HCT116 (cell line): ENCODE measurements at regions not wholly inside any gene's neighbourhood (a gene's known extent, or its start where the extent isn't known, plus 50 kb on each side); places are given as distances from the start of the nearest gene placed in this dataset.

Source experiments
- ATAC-seq: fragments of 200-7000 bp; cut with Tn5 transposase; 2 replicates; pipeline ENCODE4 v1.9.1; 2020; ENCODE audit warnings: mild to moderate bottlenecking, moderate library complexity
- BruUV-seq: library from RNA; stranded (reverse); fragments of 400-500 nt; replicated peaks from 2 replicates; lab custom pipeline; 2021; lab: Mats Ljungman, UMichigan
- CTCF ChIA-PET: fragments of 300-600 bp; sonication (Branson Sonifier 250); formaldehyde crosslinking; loops from one replicate; lab custom pipeline; 2021; ENCODE audit warnings: antibody characterized with exemption; lab: Charles Lee
- POLR2A ChIA-PET: fragments of 300-600, 350-600 bp; sonication (Branson Sonifier 250); formaldehyde crosslinking; loops from one replicate; lab custom pipeline; 2021; ENCODE audit warnings: antibody characterized with exemption; lab: Charles Lee
- RAD21 ChIA-PET, 2 experiments: fragments of 300-600 bp; sonication (Branson Sonifier 250); formaldehyde crosslinking; loops; one replicate each; lab custom pipeline; 2023; ENCODE audit warnings: low total read pairs in 2 of 2; ENCODE audit not compliant: uncharacterized antibody in 2 of 2, unreplicated experiment in 2 of 2, low non-redundant PET in 1 of 2; lab: Charles Lee
- DNase-seq: peaks from one replicate; pipeline ENCODE4 v3.0.0-alpha.2; 2010; ENCODE audit warnings: low read depth, low spot score
- H2AFZ ChIP-seq: fragments of 200-600 bp; shearing (Covaris generic), sonication (generic); 2 replicates; pipeline ENCODE4 v1.6.1; 2017; ENCODE audit warnings: low read depth, mixed run types, mixed read lengths, antibody characterized with exemption, low read length; ENCODE audit not compliant: poor library complexity, severe bottlenecking
- H3K27ac ChIP-seq: 2 replicates; pipeline ENCODE4 v1.5.1; 2012; ENCODE audit warnings: low read depth, low read length
- H3K27me3 ChIP-seq: fragments of 200-600 bp; sonication (generic); 2 replicates; pipeline ENCODE4 v1.6.1; 2016; ENCODE audit warnings: mixed run types, low read length, mixed read lengths; ENCODE audit not compliant: insufficient read depth
- H3K36me3 ChIP-seq, 2 experiments: fragments of 200-500 bp in 1 of 2; fragments of 200-600 bp in 1 of 2; sonication (Bioruptor generic) in 1 of 2; sonication (generic) in 1 of 2; 2 replicates each; pipeline versions ENCODE4 v1.5.1 to v1.6.1; 2014 to 2016; ENCODE audit warnings: low read length in 2 of 2, inconsistent platforms in 1 of 2, mixed read lengths in 1 of 2, mixed run types in 1 of 2; ENCODE audit not compliant: insufficient read depth in 2 of 2, control insufficient read depth in 1 of 2
- H3K4me1 ChIP-seq, 2 experiments: fragments of 200-600 bp in 1 of 2; sonication (generic) in 1 of 2; 2 replicates each; pipeline versions ENCODE4 v1.5.1 to v1.6.1; 2012 to 2017; ENCODE audit warnings: low read length in 2 of 2, inconsistent platforms in 1 of 2, mild to moderate bottlenecking in 1 of 2, mixed read lengths in 1 of 2, mixed run types in 1 of 2, moderate library complexity in 1 of 2; ENCODE audit not compliant: insufficient read depth in 2 of 2, control insufficient read depth in 1 of 2
- H3K4me2 ChIP-seq: fragments of 200-600 bp; sonication (generic); 2 replicates; pipeline ENCODE4 v1.6.1; 2017; ENCODE audit warnings: mixed run types, low read length, mixed read lengths
- H3K4me3 ChIP-seq, 2 experiments: fragments of 200-600 bp in 1 of 2; sonication (generic) in 1 of 2; replicated peaks in 1 of 2; 2 replicates each; pipeline ENCODE4 v1.5.1; 2011 to 2016; ENCODE audit warnings: low read length in 2 of 2, control low read depth in 1 of 2, low read depth in 1 of 2, mild to moderate bottlenecking in 1 of 2, mixed read lengths in 1 of 2, mixed run types in 1 of 2
- H3K79me2 ChIP-seq: fragments of 200-600 bp; sonication (generic); 2 replicates; pipeline ENCODE4 v1.6.1; 2017; ENCODE audit warnings: mild to moderate bottlenecking, mixed run types, low read length, moderate library complexity, mixed read lengths; ENCODE audit not compliant: insufficient read depth
- H3K9ac ChIP-seq: fragments of 200-600 bp; sonication (generic); 2 replicates; pipeline ENCODE4 v1.6.1; 2016; ENCODE audit warnings: low read length, mixed read lengths
- H3K9me2 ChIP-seq: fragments of 200-600 bp; sonication (generic), shearing (Covaris generic); 2 replicates; pipeline ENCODE4 v1.6.1; 2017; ENCODE audit warnings: mixed run types, mild to moderate bottlenecking, moderate library complexity; ENCODE audit not compliant: insufficient read depth
- H3K9me3 ChIP-seq, 2 experiments: fragments of 200-500 bp in 1 of 2; fragments of 200-600 bp in 1 of 2; sonication (Bioruptor generic) in 1 of 2; sonication (generic) in 1 of 2; 2 replicates each; pipeline ENCODE4 v1.6.1; 2014 to 2017; ENCODE audit warnings: low read length in 2 of 2, mixed read lengths in 2 of 2, inconsistent platforms in 1 of 2, low read depth in 1 of 2, mild to moderate bottlenecking in 1 of 2, mixed run types in 1 of 2, moderate library complexity in 1 of 2; ENCODE audit not compliant: control insufficient read depth in 1 of 2, insufficient read depth in 1 of 2
- H4K20me1 ChIP-seq: fragments of 200-600 bp; sonication (generic), shearing (Covaris generic); 2 replicates; pipeline ENCODE4 v1.6.1; 2017; ENCODE audit warnings: mixed run types, mild to moderate bottlenecking, moderate library complexity; ENCODE audit not compliant: insufficient read depth
- CBX3 ChIP-seq: IDR thresholded peaks from 2 replicates; pipeline ENCODE4 v1.6.1; 2012; ENCODE audit warnings: low read depth
- EGR1 ChIP-seq: IDR thresholded peaks from 2 replicates; pipeline ENCODE4 v1.6.1; 2012; ENCODE audit warnings: low read depth
- EZH2phosphoT487 ChIP-seq: fragments of 200-600 bp; IDR thresholded peaks from 2 replicates; pipeline ENCODE4 v1.6.1; 2018; ENCODE audit warnings: antibody characterized with exemption, borderline replicate concordance
- FOSL1 ChIP-seq: IDR thresholded peaks from 2 replicates; pipeline ENCODE4 v1.6.1; 2012; ENCODE audit warnings: low read depth
- MAX ChIP-seq: IDR thresholded peaks from 2 replicates; pipeline ENCODE4 v1.6.1; 2012
- POLR2A ChIP-seq: IDR thresholded peaks from 2 replicates; pipeline ENCODE4 v1.7.0; 2011; ENCODE audit warnings: borderline replicate concordance; ENCODE audit not compliant: insufficient read depth, insufficient read length; ENCODE audit errors: extremely low read depth
- RAD21 ChIP-seq: IDR thresholded peaks from 2 replicates; pipeline ENCODE4 v1.6.1; 2012; ENCODE audit warnings: low read depth, mild to moderate bottlenecking
- SP1 ChIP-seq: IDR thresholded peaks from 2 replicates; pipeline ENCODE4 v1.6.1; 2012; ENCODE audit warnings: low read depth
- SRF ChIP-seq: IDR thresholded peaks from 2 replicates; pipeline ENCODE4 v1.6.1; 2012; ENCODE audit warnings: low read depth
- TCF7L2 ChIP-seq: IDR thresholded peaks from 2 replicates; pipeline ENCODE4 v1.7.0; 2011; ENCODE audit warnings: borderline replicate concordance, inconsistent platforms; ENCODE audit not compliant: insufficient read depth, insufficient read length; ENCODE audit errors: extremely low read depth
- YY1 ChIP-seq: IDR thresholded peaks from 2 replicates; pipeline ENCODE4 v1.6.1; 2011; ENCODE audit warnings: low read length, low read depth, moderate library complexity, mild to moderate bottlenecking; ENCODE audit not compliant: insufficient replicate concordance; ENCODE audit errors: extremely low read depth
- ZFX ChIP-seq: fragments of 450-650 bp; IDR thresholded peaks from 2 replicates; pipeline ENCODE4 v1.6.1; 2017
- ZNF274 ChIP-seq: fragments of 200-500 bp; sonication (Bioruptor generic); IDR thresholded peaks from 2 replicates; pipeline ENCODE4 v1.6.1; 2014; ENCODE audit warnings: mild to moderate bottlenecking, low read depth, low read length, inconsistent platforms
- intact Hi-C: fragments of 100-400 bp; cut with micrococcal nuclease; formaldehyde crosslinking; loops from 2 replicates; pipeline ENCODE4 v1.10.0; 2022
- TF ChIP-seq, protein P1 (sequence below): IDR thresholded peaks from 2 replicates; pipeline ENCODE4 v1.6.1; 2012; ENCODE audit warnings: low read depth
- TF ChIP-seq, protein P2 (sequence below): IDR thresholded peaks from 2 replicates; pipeline ENCODE4 v1.6.1; 2012
- TF ChIP-seq, protein P3 (sequence below), 3 experiments: fragments of 200-600 bp in 1 of 3; sonication (generic) in 1 of 3; IDR thresholded peaks in 2 of 3; conservative IDR thresholded peaks in 1 of 3; 2 replicates each; pipeline ENCODE4 v1.5.1; 2012 to 2017; ENCODE audit warnings: low read depth in 2 of 3, low read length in 2 of 3, antibody characterized with exemption in 1 of 3, borderline replicate concordance in 1 of 3, control low read depth in 1 of 3, mild to moderate bottlenecking in 1 of 3, mixed read lengths in 1 of 3, mixed run types in 1 of 3, moderate library complexity in 1 of 3; ENCODE audit not compliant: insufficient read depth in 1 of 3
- TF ChIP-seq, protein P4 (sequence below): IDR thresholded peaks from 2 replicates; pipeline ENCODE4 v1.6.1; 2011; ENCODE audit warnings: mild to moderate bottlenecking, low read length, moderate library complexity; ENCODE audit not compliant: insufficient replicate concordance; ENCODE audit errors: extremely low read depth

DNA sequence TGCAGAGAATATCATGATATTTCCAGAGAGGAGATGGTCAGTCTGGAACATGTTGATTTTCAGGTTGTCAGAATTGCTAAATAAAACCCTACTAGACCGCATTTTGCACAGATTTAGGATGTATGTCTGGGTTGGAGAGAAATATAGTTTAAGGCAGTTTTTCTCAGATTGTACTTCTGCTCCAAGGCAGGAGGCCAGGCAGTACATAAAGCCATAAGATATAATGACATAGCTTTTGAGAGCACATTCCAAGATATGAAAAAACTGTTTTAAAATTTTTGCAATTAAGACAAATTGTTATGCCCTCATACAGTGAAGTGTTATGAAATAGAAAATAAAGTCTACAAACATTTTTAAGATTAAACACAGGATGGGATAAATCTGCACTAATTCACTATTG is 301.8 kb upstream of the CBLB start:
- ATAC-seq, result no peak
- H3K9ac ChIP-seq, result no peak overlapping the region
- no peak overlapping the region for H2AFZ ChIP-seq
- no peaks in the 10 kb centered on the region for H3K4me1 ChIP-seq
- no peaks in the 10 kb centered on the region for H3K9me2 ChIP-seq
- H3K4me3 ChIP-seq, result no peak overlapping the region
- intact Hi-C loops, result no loop called here
- H3K27me3 ChIP-seq, result no peaks in the 10 kb centered on the region
- H3K36me3 ChIP-seq, result no peaks in the 10 kb centered on the region
- ChIA-PET CTCF (no interaction called here), POLR2A (no interaction called here), RAD21 (no interaction called here)
- no peaks in the 10 kb centered on the region for H4K20me1 ChIP-seq
- H3K27ac ChIP-seq, result no peak overlapping the region
- no peak for DNase-seq
- H3K79me2 ChIP-seq, result no peaks in the 10 kb centered on the region
- TF ChIP-seq MAX, result no peak
- TF ChIP-seq, protein P1, sequence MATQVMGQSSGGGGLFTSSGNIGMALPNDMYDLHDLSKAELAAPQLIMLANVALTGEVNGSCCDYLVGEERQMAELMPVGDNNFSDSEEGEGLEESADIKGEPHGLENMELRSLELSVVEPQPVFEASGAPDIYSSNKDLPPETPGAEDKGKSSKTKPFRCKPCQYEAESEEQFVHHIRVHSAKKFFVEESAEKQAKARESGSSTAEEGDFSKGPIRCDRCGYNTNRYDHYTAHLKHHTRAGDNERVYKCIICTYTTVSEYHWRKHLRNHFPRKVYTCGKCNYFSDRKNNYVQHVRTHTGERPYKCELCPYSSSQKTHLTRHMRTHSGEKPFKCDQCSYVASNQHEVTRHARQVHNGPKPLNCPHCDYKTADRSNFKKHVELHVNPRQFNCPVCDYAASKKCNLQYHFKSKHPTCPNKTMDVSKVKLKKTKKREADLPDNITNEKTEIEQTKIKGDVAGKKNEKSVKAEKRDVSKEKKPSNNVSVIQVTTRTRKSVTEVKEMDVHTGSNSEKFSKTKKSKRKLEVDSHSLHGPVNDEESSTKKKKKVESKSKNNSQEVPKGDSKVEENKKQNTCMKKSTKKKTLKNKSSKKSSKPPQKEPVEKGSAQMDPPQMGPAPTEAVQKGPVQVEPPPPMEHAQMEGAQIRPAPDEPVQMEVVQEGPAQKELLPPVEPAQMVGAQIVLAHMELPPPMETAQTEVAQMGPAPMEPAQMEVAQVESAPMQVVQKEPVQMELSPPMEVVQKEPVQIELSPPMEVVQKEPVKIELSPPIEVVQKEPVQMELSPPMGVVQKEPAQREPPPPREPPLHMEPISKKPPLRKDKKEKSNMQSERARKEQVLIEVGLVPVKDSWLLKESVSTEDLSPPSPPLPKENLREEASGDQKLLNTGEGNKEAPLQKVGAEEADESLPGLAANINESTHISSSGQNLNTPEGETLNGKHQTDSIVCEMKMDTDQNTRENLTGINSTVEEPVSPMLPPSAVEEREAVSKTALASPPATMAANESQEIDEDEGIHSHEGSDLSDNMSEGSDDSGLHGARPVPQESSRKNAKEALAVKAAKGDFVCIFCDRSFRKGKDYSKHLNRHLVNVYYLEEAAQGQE, result no peak
- no peak for TF ChIP-seq CBX3
- TF ChIP-seq, protein P2, sequence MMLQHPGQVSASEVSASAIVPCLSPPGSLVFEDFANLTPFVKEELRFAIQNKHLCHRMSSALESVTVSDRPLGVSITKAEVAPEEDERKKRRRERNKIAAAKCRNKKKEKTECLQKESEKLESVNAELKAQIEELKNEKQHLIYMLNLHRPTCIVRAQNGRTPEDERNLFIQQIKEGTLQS, result no peak
- no peak for TF ChIP-seq TCF7L2
- no peak for TF ChIP-seq EGR1
- TF ChIP-seq, protein P3, sequence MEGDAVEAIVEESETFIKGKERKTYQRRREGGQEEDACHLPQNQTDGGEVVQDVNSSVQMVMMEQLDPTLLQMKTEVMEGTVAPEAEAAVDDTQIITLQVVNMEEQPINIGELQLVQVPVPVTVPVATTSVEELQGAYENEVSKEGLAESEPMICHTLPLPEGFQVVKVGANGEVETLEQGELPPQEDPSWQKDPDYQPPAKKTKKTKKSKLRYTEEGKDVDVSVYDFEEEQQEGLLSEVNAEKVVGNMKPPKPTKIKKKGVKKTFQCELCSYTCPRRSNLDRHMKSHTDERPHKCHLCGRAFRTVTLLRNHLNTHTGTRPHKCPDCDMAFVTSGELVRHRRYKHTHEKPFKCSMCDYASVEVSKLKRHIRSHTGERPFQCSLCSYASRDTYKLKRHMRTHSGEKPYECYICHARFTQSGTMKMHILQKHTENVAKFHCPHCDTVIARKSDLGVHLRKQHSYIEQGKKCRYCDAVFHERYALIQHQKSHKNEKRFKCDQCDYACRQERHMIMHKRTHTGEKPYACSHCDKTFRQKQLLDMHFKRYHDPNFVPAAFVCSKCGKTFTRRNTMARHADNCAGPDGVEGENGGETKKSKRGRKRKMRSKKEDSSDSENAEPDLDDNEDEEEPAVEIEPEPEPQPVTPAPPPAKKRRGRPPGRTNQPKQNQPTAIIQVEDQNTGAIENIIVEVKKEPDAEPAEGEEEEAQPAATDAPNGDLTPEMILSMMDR (IDR thresholded peaks at IDR 0.05 in 2 of 3, conservative IDR thresholded peaks at IDR 0.05 in 1 of 3; ENCODE audit: borderline replicate concordance in 1 of 3, insufficient read depth in 1 of 3, low read depth in 2 of 3, low read length in 2 of 3), result no peak
- TF ChIP-seq, protein P4, sequence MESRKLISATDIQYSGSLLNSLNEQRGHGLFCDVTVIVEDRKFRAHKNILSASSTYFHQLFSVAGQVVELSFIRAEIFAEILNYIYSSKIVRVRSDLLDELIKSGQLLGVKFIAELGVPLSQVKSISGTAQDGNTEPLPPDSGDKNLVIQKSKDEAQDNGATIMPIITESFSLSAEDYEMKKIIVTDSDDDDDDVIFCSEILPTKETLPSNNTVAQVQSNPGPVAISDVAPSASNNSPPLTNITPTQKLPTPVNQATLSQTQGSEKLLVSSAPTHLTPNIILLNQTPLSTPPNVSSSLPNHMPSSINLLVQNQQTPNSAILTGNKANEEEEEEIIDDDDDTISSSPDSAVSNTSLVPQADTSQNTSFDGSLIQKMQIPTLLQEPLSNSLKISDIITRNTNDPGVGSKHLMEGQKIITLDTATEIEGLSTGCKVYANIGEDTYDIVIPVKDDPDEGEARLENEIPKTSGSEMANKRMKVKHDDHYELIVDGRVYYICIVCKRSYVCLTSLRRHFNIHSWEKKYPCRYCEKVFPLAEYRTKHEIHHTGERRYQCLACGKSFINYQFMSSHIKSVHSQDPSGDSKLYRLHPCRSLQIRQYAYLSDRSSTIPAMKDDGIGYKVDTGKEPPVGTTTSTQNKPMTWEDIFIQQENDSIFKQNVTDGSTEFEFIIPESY, result no peak
- no peak for TF ChIP-seq ZFX
- TF ChIP-seq YY1, result no peak
- no peak for TF ChIP-seq SP1
- no peak for TF ChIP-seq POLR2A
- no peak for TF ChIP-seq ZNF274
- TF ChIP-seq RAD21, result no peak
- TF ChIP-seq FOSL1, result no peak
- TF ChIP-seq SRF, result no peak
- TF ChIP-seq EZH2phosphoT487, result no peak
- BruUV-seq, result no TSS peak
- no peaks in the 10 kb centered on the region for H3K9me3 ChIP-seq
- no peak overlapping the region for H3K4me2 ChIP-seq
